ENCODE measurements at regions not wholly inside any gene's neighbourhood (a gene's known extent, or its start where the extent isn't known, plus 50 kb on each side); places are given as distances from the start of the nearest gene placed in this dataset.
"Not testable (repeated sequence)": the region's sequence is repeated elsewhere in the genome, so short reads cannot be mapped to it uniquely, and the experiment has no call there.

GRCh38 chr12:75874441-75874840, 157.1 kb downstream of the PHLDA1 start:
- DNase-seq (ENCODE audit: extremely low read depth in 1 of 2, low read depth in 1 of 2) = no peak

DNA sequence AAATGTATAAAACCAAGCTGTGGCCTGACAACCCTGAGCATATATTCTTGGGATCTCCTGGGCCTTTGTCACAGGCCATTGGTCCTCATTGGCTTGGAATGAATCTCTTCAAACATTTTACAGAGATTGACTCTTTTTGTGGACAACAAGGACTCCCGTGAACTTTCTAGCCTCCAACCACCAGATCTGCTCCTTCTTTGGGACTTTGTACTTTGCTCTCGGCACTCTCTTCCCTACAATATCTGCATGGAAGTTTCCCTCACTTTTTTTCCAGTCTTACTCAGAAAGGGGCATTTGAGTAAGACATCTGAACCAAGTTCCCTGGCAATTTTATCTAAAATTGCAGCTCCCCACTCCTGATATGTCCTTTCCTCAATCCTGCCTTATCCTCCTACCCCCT, 158.8 kb downstream of the PHLDA1 start:
- no peak for DNase-seq (ENCODE audit: extremely low read depth in 1 of 2, low read depth in 1 of 2)

DNA sequence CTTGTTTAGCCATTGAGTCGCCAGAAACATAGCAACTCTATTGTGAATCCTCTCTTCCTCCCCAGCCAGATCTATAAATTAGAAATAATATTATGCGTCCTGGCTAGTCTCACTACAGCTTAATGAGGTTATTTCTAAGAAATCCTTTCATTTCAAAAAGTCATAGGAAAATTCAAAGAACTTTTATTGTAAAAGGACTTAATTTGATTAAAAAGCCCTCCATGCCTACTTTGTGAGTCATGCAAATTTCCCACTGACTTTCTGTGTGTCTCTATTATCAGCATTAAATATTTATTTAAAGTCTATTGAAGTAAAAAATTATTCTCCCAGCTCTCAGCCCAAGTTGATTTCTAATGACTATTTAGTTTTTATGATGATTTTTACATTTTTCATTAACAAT, 160.7 kb downstream of the PHLDA1 start:
- DNase-seq (ENCODE audit: extremely low read depth in 1 of 2, low read depth in 1 of 2) = no peak

DNA sequence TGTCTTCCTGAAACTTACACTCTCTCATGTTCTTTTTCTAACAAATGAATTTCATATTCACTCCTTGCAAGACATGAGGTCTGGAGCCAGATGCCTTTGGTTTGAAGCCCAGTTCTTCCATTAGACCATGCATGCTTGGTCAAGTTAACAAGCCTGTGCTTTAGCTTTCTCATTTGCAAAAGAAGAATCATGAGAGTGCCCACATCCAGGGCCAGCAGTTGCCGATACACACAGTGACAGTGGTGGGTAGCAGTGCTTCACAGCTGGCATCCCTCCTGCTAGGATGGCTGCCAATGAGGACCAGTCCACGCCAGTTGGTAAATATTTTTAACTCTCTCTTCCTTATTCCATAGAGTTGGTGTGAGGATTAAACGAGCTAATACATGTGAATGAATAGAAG, 163.1 kb downstream of the PHLDA1 start:
- no peak for DNase-seq (ENCODE audit: extremely low read depth in 1 of 2, low read depth in 1 of 2)

GRCh38 chr12:75865315-75865714, 166.3 kb downstream of the PHLDA1 start:
- no peak for DNase-seq (ENCODE audit: extremely low read depth in 1 of 2, low read depth in 1 of 2)

DNA sequence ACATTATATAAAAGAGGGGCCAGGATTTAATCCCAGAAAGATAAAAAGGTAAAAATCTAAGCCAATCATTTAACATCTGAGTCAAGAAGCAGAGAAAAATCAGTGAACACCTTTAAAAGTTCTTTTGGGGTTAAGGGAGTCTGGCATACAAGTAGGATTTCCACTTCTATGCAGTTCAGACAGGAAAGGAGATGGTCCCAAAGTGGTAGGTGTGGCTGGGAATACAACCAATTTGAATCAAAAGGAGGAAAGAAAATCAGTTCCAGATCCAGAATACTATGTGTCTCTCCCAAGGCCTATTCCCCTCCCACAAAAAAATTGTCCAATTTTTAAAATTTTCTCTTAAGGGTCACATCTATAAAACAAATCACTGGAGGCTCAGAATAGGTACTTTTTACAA, 167.4 kb downstream of the PHLDA1 start:
- no peak for DNase-seq (ENCODE audit: extremely low read depth in 1 of 2, low read depth in 1 of 2)

GRCh38 chr12:75863533-75863932, 168.0 kb downstream of the PHLDA1 start:
- no peak for DNase-seq (ENCODE audit: extremely low read depth in 1 of 2, low read depth in 1 of 2)

- DNase-seq (ENCODE audit: extremely low read depth in 1 of 2, low read depth in 1 of 2) = no peak
Observed at GRCh38 chr12:75862692-75863471, 168.7 kb downstream of the PHLDA1 start.

- no peak for DNase-seq (ENCODE audit: extremely low read depth in 1 of 2, low read depth in 1 of 2)
Observed at GRCh38 chr12:75859868-75860267, 171.7 kb downstream of the PHLDA1 start.

DNA sequence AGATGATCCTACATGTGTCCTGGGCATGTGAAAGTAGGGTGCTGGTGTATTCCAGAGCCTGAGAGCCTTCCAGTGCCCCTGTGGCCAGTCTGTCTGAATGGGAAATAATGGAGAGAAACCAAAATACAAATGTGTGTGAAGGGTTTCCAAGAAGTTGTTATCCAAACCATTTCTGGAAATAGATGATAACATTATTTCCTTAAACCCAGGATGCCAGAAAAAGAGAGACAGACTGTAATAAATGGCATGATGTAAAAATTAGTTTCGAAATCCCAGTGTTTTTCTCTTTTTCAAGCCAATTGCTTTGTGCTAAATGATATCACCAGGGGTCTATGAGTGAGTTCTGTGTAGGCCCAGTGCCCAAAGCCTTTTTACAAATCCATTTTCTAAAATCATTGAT, 175.3 kb downstream of the PHLDA1 start:
- no peak for DNase-seq (ENCODE audit: extremely low read depth in 1 of 2, low read depth in 1 of 2)

DNA sequence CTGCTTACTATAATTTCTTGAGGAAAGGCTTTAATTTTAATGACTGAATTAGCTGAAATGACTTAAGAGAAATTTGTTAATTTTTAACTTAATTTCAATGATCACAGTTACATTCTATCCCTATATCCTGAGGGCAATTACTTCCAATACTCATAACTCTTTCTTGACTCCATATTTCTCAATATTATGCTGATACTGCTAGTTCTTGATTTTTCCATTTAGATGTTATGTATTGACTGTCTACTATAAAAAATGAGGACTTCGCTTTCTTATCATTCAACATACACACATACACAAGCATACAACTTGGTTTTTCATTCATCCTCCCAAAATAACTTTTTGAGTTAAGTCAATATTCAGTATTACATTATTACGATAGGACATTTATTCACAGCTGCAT, 176.2 kb downstream of the PHLDA1 start:
- DNase-seq (ENCODE audit: extremely low read depth in 1 of 2, low read depth in 1 of 2) = no peak

- DNase-seq (ENCODE audit: extremely low read depth in 1 of 2, low read depth in 1 of 2) = no peak
Observed at GRCh38 chr12:75854681-75855309, 176.8 kb downstream of the PHLDA1 start.

GRCh38 chr12:75854137-75854536, 177.4 kb downstream of the PHLDA1 start:
- not testable (repeated sequence) for DNase-seq (ENCODE audit: extremely low read depth in 1 of 2, low read depth in 1 of 2)

DNA sequence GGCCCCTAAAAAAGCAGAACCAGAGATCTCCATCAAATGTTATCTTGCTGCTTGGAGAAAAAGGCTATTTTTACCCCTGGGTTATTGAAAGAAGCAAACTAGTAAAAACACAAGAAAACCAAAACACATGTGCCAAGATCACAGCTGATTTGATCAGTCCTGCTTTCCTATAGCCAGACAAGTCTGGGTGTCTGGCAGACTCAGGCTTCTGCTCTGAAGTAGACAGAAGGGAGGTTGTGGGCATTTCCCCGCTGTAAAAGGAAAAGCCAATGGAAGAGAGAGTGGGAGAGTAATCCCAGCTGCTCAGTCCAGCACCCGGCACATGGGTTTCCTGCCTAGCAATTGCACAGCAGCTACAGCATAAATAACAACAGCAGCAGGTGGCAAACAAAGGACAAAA, 177.9 kb downstream of the PHLDA1 start:
- no peak for DNase-seq (ENCODE audit: extremely low read depth in 1 of 2, low read depth in 1 of 2)

GRCh38 chr12:75852956-75853355, 178.6 kb downstream of the PHLDA1 start:
- DNase-seq (ENCODE audit: extremely low read depth in 1 of 2, low read depth in 1 of 2) = no peak

DNA sequence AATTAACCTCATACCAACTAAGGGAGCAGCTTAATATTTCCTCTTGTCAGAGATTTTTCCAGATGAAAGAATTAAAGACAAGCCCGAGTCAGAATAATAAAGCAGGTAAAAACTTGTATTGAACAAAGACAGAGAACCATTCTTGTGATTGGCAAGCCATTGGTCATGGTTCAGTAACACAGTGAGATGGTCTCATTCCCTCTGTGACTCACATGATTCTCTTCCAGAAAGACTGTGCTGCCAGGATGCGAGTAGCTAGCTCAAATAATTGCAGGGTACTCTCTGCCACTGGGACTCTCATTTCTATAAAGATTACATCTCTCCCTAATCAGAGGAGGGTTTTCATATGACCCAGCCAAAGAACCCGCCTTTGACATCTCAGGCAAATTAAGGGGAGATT, 179.4 kb downstream of the PHLDA1 start:
- DNase-seq (ENCODE audit: extremely low read depth in 1 of 2, low read depth in 1 of 2) = no peak

DNA sequence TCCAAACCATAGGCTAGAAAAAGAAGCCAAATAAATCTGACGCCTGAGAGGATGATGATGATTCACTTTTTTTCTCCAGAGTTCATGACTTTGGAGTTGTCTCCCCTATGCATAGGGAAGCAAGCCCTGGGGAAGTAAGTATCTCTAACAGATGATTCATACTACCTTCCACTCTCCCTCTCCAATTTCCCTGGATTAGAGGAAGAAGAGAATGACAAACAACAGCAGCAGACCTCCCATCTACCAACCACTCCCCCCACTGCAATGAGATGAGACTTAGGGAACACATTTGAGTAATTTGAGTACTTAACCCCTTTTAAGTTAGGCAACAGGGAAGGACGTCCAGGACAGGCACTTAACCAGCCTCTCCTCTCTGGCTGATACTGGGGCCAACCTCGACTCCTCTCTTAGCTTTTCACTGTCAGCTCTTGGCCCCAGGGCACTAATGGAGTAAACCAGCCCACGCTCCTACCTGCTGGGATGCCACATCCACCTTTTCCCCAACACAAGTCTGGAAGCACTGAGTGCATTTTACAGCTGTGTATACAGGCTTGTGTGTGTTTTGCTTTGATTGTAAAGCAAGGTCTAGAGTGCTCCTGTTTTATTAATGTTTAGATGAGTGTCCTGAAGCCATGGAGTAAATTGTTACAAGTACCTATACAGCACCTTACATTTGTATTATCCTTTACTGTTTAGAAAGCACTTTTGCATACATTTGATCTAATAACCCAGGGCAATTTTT, 180.7 kb downstream of the PHLDA1 start:
- DNase-seq (ENCODE audit: extremely low read depth in 1 of 2, low read depth in 1 of 2) = no peak

DNA sequence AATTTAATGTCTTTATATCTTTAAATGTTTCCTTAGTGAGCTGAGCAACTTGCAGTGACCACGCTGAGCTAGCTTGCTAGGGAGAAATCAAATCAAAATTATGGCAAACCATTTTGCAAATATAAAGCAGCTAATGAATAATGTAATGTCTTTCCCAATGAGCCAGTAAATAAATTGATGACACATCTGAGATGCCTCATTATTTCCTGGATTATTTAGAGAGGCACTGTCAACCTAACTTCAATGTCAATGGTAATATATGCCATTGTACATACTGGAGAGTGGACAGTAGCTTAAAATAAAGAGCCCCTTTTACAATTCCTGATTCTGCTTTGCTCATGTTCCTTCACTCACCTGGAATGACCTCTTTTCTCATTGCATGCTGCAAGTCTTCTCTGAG, 182.6 kb downstream of the PHLDA1 start:
- DNase-seq (ENCODE audit: extremely low read depth in 1 of 2, low read depth in 1 of 2) = no peak

GRCh38 chr12:75848431-75848925, 183.1 kb downstream of the PHLDA1 start:
- no peak for DNase-seq (ENCODE audit: extremely low read depth in 1 of 2, low read depth in 1 of 2)

DNA sequence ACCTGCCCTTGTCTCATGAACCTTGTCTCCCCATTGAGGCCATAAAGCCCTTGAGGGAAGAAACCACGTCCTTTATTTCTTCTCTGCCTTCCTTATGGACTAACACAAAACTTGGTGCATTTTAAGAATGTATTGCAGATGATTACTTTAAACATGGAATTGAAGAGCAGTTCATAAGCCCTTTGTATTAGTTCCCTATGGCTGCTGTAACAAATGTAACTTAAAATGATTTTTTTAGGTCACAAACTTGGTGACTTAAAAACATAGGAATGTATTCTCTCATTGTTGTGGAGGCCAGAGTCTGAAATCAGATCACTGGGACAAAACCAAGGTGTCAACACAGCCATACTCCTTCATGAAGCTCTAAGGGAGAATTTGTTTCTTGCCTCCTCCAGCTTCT, 185.5 kb downstream of the PHLDA1 start:
- DNase-seq (ENCODE audit: extremely low read depth in 1 of 2, low read depth in 1 of 2) = no peak

DNA sequence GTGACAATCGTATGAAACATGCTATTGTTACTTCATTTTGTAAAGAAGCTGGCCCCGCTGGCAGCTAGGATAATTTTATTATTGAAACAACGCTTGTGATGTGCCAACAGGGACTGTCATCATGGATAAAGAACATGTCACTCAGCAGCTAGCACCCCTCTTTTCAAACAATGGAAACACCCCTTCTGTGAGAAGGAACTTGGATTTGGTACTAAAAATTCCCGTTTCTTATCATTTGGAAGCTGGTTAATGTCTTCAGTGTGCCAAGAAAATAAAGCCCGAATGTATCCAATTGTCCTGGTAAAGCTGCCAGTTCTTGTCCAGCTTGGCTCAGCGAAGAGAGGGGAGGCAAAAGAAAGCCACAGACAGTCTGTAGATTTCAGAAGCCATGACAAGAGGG, 186.6 kb downstream of the PHLDA1 start:
- no peak for DNase-seq (ENCODE audit: extremely low read depth in 1 of 2, low read depth in 1 of 2)
